Thyroid gland (tissue), 4 donors: ENCODE measurements at regions not wholly inside any gene's neighbourhood (a gene's known extent, or its start where the extent isn't known, plus 50 kb on each side); places are given as distances from the start of the nearest gene placed in this dataset.

Experiments used
- DNase-seq, 2 donors: peaks; one replicate each; pipeline ENCODE4 v3.0.0-alpha.2; 2019
- H3K27ac ChIP-seq, 3 donors: fragments of 200-600 bp; sonication (generic); 1 replicate in 2 of 3; 2 replicates in 1 of 3; pipeline ENCODE4 v1.5.1; 2016 to 2019; ENCODE audit warnings: mild to moderate bottlenecking in 1 of 3, moderate library complexity in 1 of 3
- H3K27me3 ChIP-seq: fragments of 200-600 bp; sonication (generic); one replicate; pipeline ENCODE4 v1.5.1; 2019
- H3K36me3 ChIP-seq, 2 donors: fragments of 200-600 bp; sonication (generic); one replicate each; pipeline ENCODE4 v1.5.1; 2016 to 2019
- H3K4me1 ChIP-seq, 2 donors: fragments of 200-600 bp; sonication (generic); one replicate each; pipeline ENCODE4 v1.5.1; 2017 to 2019
- H3K4me3 ChIP-seq, 3 donors: fragments of 200-600 bp; sonication (generic); replicated peaks in 1 of 3; 1 replicate in 2 of 3; 2 replicates in 1 of 3; pipeline ENCODE4 v1.5.1; 2016; ENCODE audit warnings: mild to moderate bottlenecking in 1 of 3
- H3K9me3 ChIP-seq: fragments of 200-600 bp; sonication (generic); one replicate; pipeline ENCODE4 v1.5.1; 2017
- CTCF ChIP-seq, 6 experiments: fragments of 200-600 bp in 3 of 6; fragments of 450-650 bp in 3 of 6; sonication (generic) in 3 of 6; IDR thresholded peaks; one replicate each; pipeline ENCODE4 v1.5.1; 2016 to 2019; ENCODE audit warnings: antibody characterized with exemption in 6 of 6, mild to moderate bottlenecking in 2 of 6, inconsistent platforms in 1 of 6, moderate library complexity in 1 of 6
- POLR2A ChIP-seq, 2 donors: fragments of 450-650 bp; IDR thresholded peaks; one replicate each; pipeline ENCODE4 v1.6.1; 2017; ENCODE audit warnings: antibody characterized with exemption in 2 of 2, mild to moderate bottlenecking in 2 of 2, moderate library complexity in 1 of 2
- WGBS, 2 donors: methylation state at CpG; one replicate each; pipeline ENCODE4 v1.1.5; 2017; 5-methylcytosine and 5-hydroxymethylcytosine counted together
- intact Hi-C: fragments of 100-400 bp; cut with DNase I; formaldehyde crosslinking; loops from one replicate; pipeline ENCODE4 v1.15.1; 2023

- Histone ChIP-seq H3K4me3 (no peak overlapping the region), H3K4me1 (peaks cover 0 to 4% of the 10 kb centered on the region in 2 donors), H3K9me3 (no peaks in the 10 kb centered on the region), H3K27me3 (no peaks in the 10 kb centered on the region), H3K27ac (no peak overlapping the region), H3K36me3 (no peaks in the 10 kb centered on the region)
- intact Hi-C loops: no loop called here
- TF ChIP-seq POLR2A (IDR thresholded peaks at IDR 0.05) (no peak), CTCF (IDR thresholded peaks at IDR 0.05) (no peak)
- DNase-seq: no peak
- 75 to 85% methylated on average over 4 of the region's 4 CpGs for WGBS, 2 donors
These were observed 390.7 kb downstream of the DMAC1 start for GRCh38 chr9:7408845-7409244.

- H3K9me3 ChIP-seq: no peaks in the 10 kb centered on the region
- H3K4me3 ChIP-seq: no peak overlapping the region
- WGBS, 2 donors: 97 to 100% methylated on average over 3 of the region's 3 CpGs
- no peaks in the 10 kb centered on the region for H3K36me3 ChIP-seq
- DNase-seq: no peak
- peaks cover 0 to 4% of the 10 kb centered on the region in 2 donors for H3K4me1 ChIP-seq
- H3K27me3 ChIP-seq: no peaks in the 10 kb centered on the region
- intact Hi-C loops: no loop called here
- no peak for TF ChIP-seq POLR2A (IDR thresholded peaks at IDR 0.05)
- no peak overlapping the region for H3K27ac ChIP-seq
These were observed 392.3 kb downstream of the DMAC1 start for GRCh38 chr9:7407246-7407645.

- TF ChIP-seq POLR2A (IDR thresholded peaks at IDR 0.05): no peak
- TF ChIP-seq CTCF (IDR thresholded peaks at IDR 0.05): no peak
- H3K27ac ChIP-seq: no peak overlapping the region
- 91 to 95% methylated on average over 4 of the region's 4 CpGs for WGBS, 2 donors
- H3K27me3 ChIP-seq: no peaks in the 10 kb centered on the region
- intact Hi-C loops: no loop called here
- no peak for DNase-seq
- no peaks in the 10 kb centered on the region for H3K36me3 ChIP-seq
- no peak overlapping the region for H3K4me3 ChIP-seq
- no peaks in the 10 kb centered on the region for H3K9me3 ChIP-seq
- H3K4me1 ChIP-seq: peaks cover 0 to 4% of the 10 kb centered on the region in 2 donors
These were observed 393.5 kb downstream of the DMAC1 start for GRCh38 chr9:7405924-7406604.

GRCh38 chr9:7403839-7404487, 395.6 kb downstream of the DMAC1 start:
- H3K9me3 ChIP-seq: no peaks in the 10 kb centered on the region
- no peak overlapping the region for H3K27ac ChIP-seq
- no peak for DNase-seq
- no peaks in the 10 kb centered on the region for H3K36me3 ChIP-seq
- peaks cover 0 to 4% of the 10 kb centered on the region in 2 donors for H3K4me1 ChIP-seq
- TF ChIP-seq CTCF (IDR thresholded peaks at IDR 0.05): no peak
- intact Hi-C loops: loop anchor here (5.0 kb wide), 1 partner anchor 133 kb away; no protein-coding TSS in a partner anchor
- 69 to 74% methylated on average over 7 of the region's 7 CpGs for WGBS, 2 donors
- no peak overlapping the region for H3K4me3 ChIP-seq
- no peaks in the 10 kb centered on the region for H3K27me3 ChIP-seq

- TF ChIP-seq POLR2A (IDR thresholded peaks at IDR 0.05) (no peak), CTCF (IDR thresholded peaks at IDR 0.05) (no peak)
- Histone ChIP-seq H3K9me3 (no peaks in the 10 kb centered on the region), H3K4me3 (no peak overlapping the region), H3K27me3 (no peaks in the 10 kb centered on the region), H3K36me3 (no peaks in the 10 kb centered on the region), H3K4me1 (peaks cover 0 to 4% of the 10 kb centered on the region in 2 donors), H3K27ac (no peak overlapping the region)
- no peak for DNase-seq
- intact Hi-C loops: loop anchor here (5.0 kb wide), 1 partner anchor 134 kb away; no protein-coding TSS in a partner anchor
These were observed 396.6 kb downstream of the DMAC1 start for GRCh38 chr9:7403028-7403389.
